ENCODE measurements at regions not wholly inside any gene's neighbourhood (a gene's known extent, or its start where the extent isn't known, plus 50 kb on each side); places are given as distances from the start of the nearest gene placed in this dataset.
"Not testable (repeated sequence)": the region's sequence is repeated elsewhere in the genome, so short reads cannot be mapped to it uniquely, and the experiment has no call there.

DNA sequence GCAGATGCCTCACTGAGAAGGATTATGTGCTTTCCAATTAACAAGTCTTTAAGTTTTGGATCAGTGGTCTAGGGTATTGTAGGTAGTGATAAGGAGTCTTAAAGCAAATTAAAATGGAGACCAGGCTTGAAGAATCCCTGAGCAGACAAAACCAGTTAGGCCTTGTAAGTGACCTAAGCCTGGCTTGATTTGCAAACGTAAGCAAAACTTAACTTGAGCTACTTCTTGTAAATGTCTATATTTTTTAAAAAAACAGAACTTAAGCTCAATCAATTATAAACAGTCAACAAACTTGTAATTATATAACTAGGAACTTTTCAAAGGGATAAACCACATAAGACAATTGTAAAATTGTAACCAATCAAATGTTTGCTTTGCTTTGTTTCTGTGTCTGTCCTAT, 72.7 kb upstream of the NALF2 start:
- DNase-seq (ENCODE audit: low read depth in 6 of 9, low spot score in 9 of 9) = no peak
- Histone ChIP-seq H3K4me3 (ENCODE audit: low read length in 2 of 2) (no peak overlapping the region), H3K27me3 (ENCODE audit: control insufficient read depth in 2 of 2, insufficient read depth in 1 of 2, low read length in 1 of 2) (no peaks in the 10 kb centered on the region), H3K27ac (ENCODE audit: low read depth in 1 of 2, low read length in 1 of 2) (no peak overlapping the region), H3K9me3 (ENCODE audit: control insufficient read depth in 2 of 2, insufficient read depth in 1 of 2, low read length in 1 of 2) (no peaks in the 10 kb centered on the region), H3K36me3 (ENCODE audit: control insufficient read depth in 2 of 2, insufficient read depth in 2 of 2, low read length in 1 of 2) (no peaks in the 10 kb centered on the region), H3K4me1 (ENCODE audit: control insufficient read depth in 2 of 2, insufficient read depth in 2 of 2, low read length in 2 of 2) (no peaks in the 10 kb centered on the region)
- WGBS = 97% methylated on average over 1 of the region's 1 CpG

- Histone ChIP-seq H3K27ac (ENCODE audit: low read depth in 1 of 2, low read length in 1 of 2) (no peak overlapping the region), H3K4me3 (ENCODE audit: low read length in 2 of 2) (no peak overlapping the region), H3K36me3 (ENCODE audit: control insufficient read depth in 2 of 2, insufficient read depth in 2 of 2, low read length in 1 of 2) (no peaks in the 10 kb centered on the region), H3K9me3 (ENCODE audit: control insufficient read depth in 2 of 2, insufficient read depth in 1 of 2, low read length in 1 of 2) (no peaks in the 10 kb centered on the region), H3K4me1 (ENCODE audit: control insufficient read depth in 2 of 2, insufficient read depth in 2 of 2, low read length in 2 of 2) (no peaks in the 10 kb centered on the region), H3K27me3 (ENCODE audit: control insufficient read depth in 2 of 2, insufficient read depth in 1 of 2, low read length in 1 of 2) (no peaks in the 10 kb centered on the region)
- DNase-seq (ENCODE audit: low read depth in 6 of 9, low spot score in 9 of 9) = no peak
- WGBS = 88% methylated on average over 2 of the region's 2 CpGs
These were observed 73.3 kb upstream of the NALF2 start for GRCh38 chrX:69430785-69431184.

- Histone ChIP-seq H3K27ac (ENCODE audit: low read depth in 1 of 2, low read length in 1 of 2) (no peak overlapping the region), H3K36me3 (ENCODE audit: control insufficient read depth in 2 of 2, insufficient read depth in 2 of 2, low read length in 1 of 2) (no peaks in the 10 kb centered on the region), H3K9me3 (ENCODE audit: control insufficient read depth in 2 of 2, insufficient read depth in 1 of 2, low read length in 1 of 2) (no peaks in the 10 kb centered on the region), H3K27me3 (ENCODE audit: control insufficient read depth in 2 of 2, insufficient read depth in 1 of 2, low read length in 1 of 2) (no peaks in the 10 kb centered on the region), H3K4me1 (ENCODE audit: control insufficient read depth in 2 of 2, insufficient read depth in 2 of 2, low read length in 2 of 2) (no peaks in the 10 kb centered on the region), H3K4me3 (ENCODE audit: low read length in 2 of 2) (no peak overlapping the region)
- no peak for DNase-seq (ENCODE audit: low read depth in 6 of 9, low spot score in 9 of 9)
- 80% methylated on average over 6 of the region's 6 CpGs for WGBS
These were observed 74.6 kb upstream of the NALF2 start for GRCh38 chrX:69429339-69430015.

GRCh38 chrX:69428216-69428615, 75.9 kb upstream of the NALF2 start:
- WGBS = 96% methylated on average over 2 of the region's 2 CpGs
- Histone ChIP-seq H3K27ac (ENCODE audit: low read depth in 1 of 2, low read length in 1 of 2) (no peak overlapping the region), H3K36me3 (ENCODE audit: control insufficient read depth in 2 of 2, insufficient read depth in 2 of 2, low read length in 1 of 2) (no peaks in the 10 kb centered on the region), H3K27me3 (ENCODE audit: control insufficient read depth in 2 of 2, insufficient read depth in 1 of 2, low read length in 1 of 2) (no peaks in the 10 kb centered on the region), H3K4me1 (ENCODE audit: control insufficient read depth in 2 of 2, insufficient read depth in 2 of 2, low read length in 2 of 2) (no peaks in the 10 kb centered on the region), H3K4me3 (ENCODE audit: low read length in 2 of 2) (no peak overlapping the region), H3K9me3 (ENCODE audit: control insufficient read depth in 2 of 2, insufficient read depth in 1 of 2, low read length in 1 of 2) (no peaks in the 10 kb centered on the region)
- no peak for DNase-seq (ENCODE audit: low read depth in 6 of 9, low spot score in 9 of 9)

DNA sequence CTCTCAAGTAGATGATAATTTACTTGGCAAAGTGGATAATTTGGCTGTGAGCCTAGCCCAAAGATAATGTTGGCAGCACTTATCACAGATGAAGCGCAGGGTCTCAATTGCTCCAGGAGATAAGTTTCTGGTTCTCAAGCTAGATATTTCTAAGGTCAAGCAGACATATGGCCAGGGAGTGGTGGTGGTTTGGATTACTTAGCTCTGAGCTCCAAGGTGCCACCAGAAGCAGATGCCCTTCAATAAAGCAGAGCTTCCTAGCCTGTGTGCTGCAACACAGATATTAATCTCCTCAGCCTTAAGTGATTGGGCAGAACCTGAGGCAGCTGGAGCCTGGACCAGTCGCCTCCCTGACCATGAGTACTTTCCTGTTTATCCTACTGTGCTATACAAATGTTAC, 79.2 kb upstream of the NALF2 start:
- Histone ChIP-seq H3K27me3 (ENCODE audit: control insufficient read depth in 2 of 2, insufficient read depth in 1 of 2, low read length in 1 of 2) (no peaks in the 10 kb centered on the region), H3K9me3 (ENCODE audit: control insufficient read depth in 2 of 2, insufficient read depth in 1 of 2, low read length in 1 of 2) (no peaks in the 10 kb centered on the region), H3K36me3 (ENCODE audit: control insufficient read depth in 2 of 2, insufficient read depth in 2 of 2, low read length in 1 of 2) (no peaks in the 10 kb centered on the region), H3K27ac (ENCODE audit: low read depth in 1 of 2, low read length in 1 of 2) (no peak overlapping the region), H3K4me3 (ENCODE audit: low read length in 2 of 2) (no peak overlapping the region), H3K4me1 (ENCODE audit: control insufficient read depth in 2 of 2, insufficient read depth in 2 of 2, low read length in 2 of 2) (no peaks in the 10 kb centered on the region)
- DNase-seq (ENCODE audit: low read depth in 6 of 9, low spot score in 9 of 9) = no peak
- WGBS = 93% methylated on average over 2 of the region's 2 CpGs

DNA sequence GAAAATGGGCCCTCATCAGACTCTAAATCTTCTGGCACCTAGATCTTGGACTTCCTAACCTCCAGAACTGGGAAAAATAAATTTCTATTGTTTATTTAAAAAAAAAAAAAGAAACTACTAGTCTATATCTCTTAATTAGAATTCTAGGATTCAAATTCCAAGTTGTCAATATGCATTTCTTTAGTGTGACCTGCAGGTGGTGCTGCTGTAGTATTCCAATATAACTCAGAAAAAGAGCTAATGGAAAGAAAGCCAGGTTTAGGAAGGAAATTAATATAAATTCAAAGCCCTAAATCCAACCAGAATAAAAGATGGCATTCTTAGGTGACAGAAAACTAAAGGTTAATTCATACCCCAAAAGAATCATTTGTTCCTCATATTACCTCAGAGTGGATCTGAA, 80.0 kb upstream of the NALF2 start:
- Histone ChIP-seq H3K9me3 (ENCODE audit: control insufficient read depth in 2 of 2, insufficient read depth in 1 of 2, low read length in 1 of 2) (no peaks in the 10 kb centered on the region), H3K4me3 (ENCODE audit: low read length in 2 of 2) (no peak overlapping the region), H3K4me1 (ENCODE audit: control insufficient read depth in 2 of 2, insufficient read depth in 2 of 2, low read length in 2 of 2) (no peaks in the 10 kb centered on the region), H3K36me3 (ENCODE audit: control insufficient read depth in 2 of 2, insufficient read depth in 2 of 2, low read length in 1 of 2) (no peaks in the 10 kb centered on the region), H3K27ac (ENCODE audit: low read depth in 1 of 2, low read length in 1 of 2) (no peak overlapping the region), H3K27me3 (ENCODE audit: control insufficient read depth in 2 of 2, insufficient read depth in 1 of 2, low read length in 1 of 2) (no peaks in the 10 kb centered on the region)
- DNase-seq (ENCODE audit: low read depth in 6 of 9, low spot score in 9 of 9) = no peak

DNA sequence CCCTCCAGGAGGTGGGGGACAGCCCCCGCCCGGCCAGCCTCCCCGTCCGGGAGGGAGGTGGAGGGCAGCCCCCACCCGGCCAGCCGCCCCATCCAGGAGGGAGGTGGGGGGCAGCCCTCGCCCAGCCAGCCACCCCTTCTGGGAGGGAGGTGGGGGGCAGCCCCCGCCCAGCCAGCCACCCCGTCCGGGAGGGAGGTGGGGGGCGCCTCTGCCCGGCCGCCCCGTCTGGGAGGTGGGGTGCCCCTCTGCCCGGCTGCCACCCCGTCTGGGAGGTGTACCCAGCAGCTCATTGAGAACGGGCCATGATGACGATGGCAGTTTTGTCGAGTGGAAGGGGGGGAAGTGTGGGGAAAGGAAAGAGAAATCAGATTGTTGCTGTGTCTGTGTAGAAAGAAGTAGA, 81.9 kb upstream of the NALF2 start:
- not testable (repeated sequence) for DNase-seq (ENCODE audit: low read depth in 6 of 9, low spot score in 9 of 9); H3K9me3 ChIP-seq (ENCODE audit: control insufficient read depth in 2 of 2, insufficient read depth in 1 of 2, low read length in 1 of 2); H3K4me3 ChIP-seq (ENCODE audit: low read length in 2 of 2); H3K36me3 ChIP-seq (ENCODE audit: control insufficient read depth in 2 of 2, insufficient read depth in 2 of 2, low read length in 1 of 2); H3K27me3 ChIP-seq (ENCODE audit: control insufficient read depth in 2 of 2, insufficient read depth in 1 of 2, low read length in 1 of 2); H3K27ac ChIP-seq (ENCODE audit: low read depth in 1 of 2, low read length in 1 of 2); H3K4me1 ChIP-seq (ENCODE audit: control insufficient read depth in 2 of 2, insufficient read depth in 2 of 2, low read length in 2 of 2)
- WGBS = 98% methylated on average over 13 of the region's 19 CpGs

DNA sequence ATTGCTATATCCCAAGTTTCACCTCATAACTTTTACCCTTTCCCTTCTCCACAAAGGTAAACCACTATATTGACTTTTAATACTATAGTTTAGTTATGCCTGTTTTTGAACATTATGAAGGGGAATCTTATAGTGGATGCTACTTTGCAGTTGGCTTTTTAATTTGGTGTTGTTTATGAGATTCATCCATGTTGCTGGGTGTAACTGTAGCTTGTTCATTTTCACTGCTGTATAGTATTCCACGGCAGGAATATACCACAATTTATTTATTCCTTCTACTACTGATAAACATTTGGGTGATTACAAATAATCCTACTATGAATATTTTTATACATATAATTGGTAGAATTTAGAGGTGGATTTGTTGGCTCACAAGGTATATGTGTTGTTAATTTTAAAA, 88.4 kb upstream of the NALF2 start:
- H3K27ac ChIP-seq (ENCODE audit: low read depth in 1 of 2, low read length in 1 of 2) = no peak overlapping the region
- no peaks in the 10 kb centered on the region for H3K4me1 ChIP-seq (ENCODE audit: control insufficient read depth in 2 of 2, insufficient read depth in 2 of 2, low read length in 2 of 2)
- 94% methylated on average over 1 of the region's 1 CpG for WGBS
- H3K27me3 ChIP-seq (ENCODE audit: control insufficient read depth in 2 of 2, insufficient read depth in 1 of 2, low read length in 1 of 2) = no peaks in the 10 kb centered on the region
- no peak for DNase-seq (ENCODE audit: low read depth in 6 of 9, low spot score in 9 of 9)
- no peak overlapping the region for H3K4me3 ChIP-seq (ENCODE audit: low read length in 2 of 2)
- no peaks in the 10 kb centered on the region for H3K36me3 ChIP-seq (ENCODE audit: control insufficient read depth in 2 of 2, insufficient read depth in 2 of 2, low read length in 1 of 2)
- peaks cover 0 to 5% of the 10 kb centered on the region in 2 donors for H3K9me3 ChIP-seq (ENCODE audit: control insufficient read depth in 2 of 2, insufficient read depth in 1 of 2, low read length in 1 of 2)

- H3K9me3 ChIP-seq (ENCODE audit: control insufficient read depth in 2 of 2, insufficient read depth in 1 of 2, low read length in 1 of 2) = peaks cover 0 to 5% of the 10 kb centered on the region in 2 donors
- 95% methylated on average over 3 of the region's 3 CpGs for WGBS
- no peak for DNase-seq (ENCODE audit: low read depth in 6 of 9, low spot score in 9 of 9)
These were observed 91.5 kb upstream of the NALF2 start for GRCh38 chrX:69412661-69413060.

DNA sequence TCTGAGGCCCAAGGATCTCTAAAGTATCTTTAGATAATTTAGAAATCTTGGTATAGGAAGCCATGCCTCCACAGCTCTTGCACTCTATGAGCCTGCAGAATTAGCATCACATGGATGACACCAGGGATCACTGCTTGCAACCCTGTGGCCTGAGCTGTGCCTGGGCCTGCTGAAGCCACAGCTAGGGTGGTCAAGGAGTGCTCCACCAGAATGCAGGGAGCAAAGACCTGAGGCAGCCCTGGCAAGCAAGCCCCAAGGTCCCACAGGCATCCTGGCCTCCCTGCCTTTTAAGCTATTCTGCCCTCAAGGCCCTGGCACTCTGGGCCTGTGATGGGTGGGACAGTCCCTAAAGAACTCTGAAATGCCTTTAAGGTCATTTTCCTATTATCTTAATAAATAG, 105.2 kb upstream of the NALF2 start:
- no peak overlapping the region for H3K27ac ChIP-seq (ENCODE audit: low read depth in 1 of 2, low read length in 1 of 2)
- no peaks in the 10 kb centered on the region for H3K36me3 ChIP-seq (ENCODE audit: control insufficient read depth in 2 of 2, insufficient read depth in 2 of 2, low read length in 1 of 2)
- H3K27me3 ChIP-seq (ENCODE audit: control insufficient read depth in 2 of 2, insufficient read depth in 1 of 2, low read length in 1 of 2) = no peaks in the 10 kb centered on the region
- H3K9me3 ChIP-seq (ENCODE audit: control insufficient read depth in 2 of 2, insufficient read depth in 1 of 2, low read length in 1 of 2) = no peaks in the 10 kb centered on the region
- no peak for DNase-seq (ENCODE audit: low read depth in 6 of 9, low spot score in 9 of 9)
- H3K4me3 ChIP-seq (ENCODE audit: low read length in 2 of 2) = no peak overlapping the region
- H3K4me1 ChIP-seq (ENCODE audit: control insufficient read depth in 2 of 2, insufficient read depth in 2 of 2, low read length in 2 of 2) = no peaks in the 10 kb centered on the region

More at GRCh38 chrX:69412661-69413060, 91.5 kb upstream of the NALF2 start:
- H3K4me3 ChIP-seq (ENCODE audit: low read length in 2 of 2) = no peak overlapping the region
- no peak overlapping the region for H3K27ac ChIP-seq (ENCODE audit: low read depth in 1 of 2, low read length in 1 of 2)
- H3K4me1 ChIP-seq (ENCODE audit: control insufficient read depth in 2 of 2, insufficient read depth in 2 of 2, low read length in 2 of 2) = no peaks in the 10 kb centered on the region
- H3K27me3 ChIP-seq (ENCODE audit: control insufficient read depth in 2 of 2, insufficient read depth in 1 of 2, low read length in 1 of 2) = no peaks in the 10 kb centered on the region
- no peaks in the 10 kb centered on the region for H3K36me3 ChIP-seq (ENCODE audit: control insufficient read depth in 2 of 2, insufficient read depth in 2 of 2, low read length in 1 of 2)

Measured in thymus (tissue), 11 donors.